HEK293 (cell line): ENCODE measurements at regions not wholly inside any gene's neighbourhood (a gene's known extent, or its start where the extent isn't known, plus 50 kb on each side); places are given as distances from the start of the nearest gene placed in this dataset.

ENCODE experiments used
- ATF2 ChIP-seq: fragments of 450-650 bp; formaldehyde crosslinking; IDR thresholded peaks from 2 replicates; pipeline ENCODE4 v1.5.1; 2016; ENCODE audit warnings: missing biosample characterization, missing genetic modification characterization, low read depth
- CTCF ChIP-seq: fragments of 450-650 bp; formaldehyde crosslinking; IDR thresholded peaks from 2 replicates; pipeline ENCODE4 v1.5.1; 2016; ENCODE audit warnings: missing biosample characterization, missing genetic modification characterization
- ELK4 ChIP-seq: IDR thresholded peaks from 2 replicates; pipeline ENCODE4 v1.6.1; 2011; ENCODE audit warnings: mild to moderate bottlenecking, low read depth, low read length, borderline replicate concordance
- MZF1 ChIP-seq: fragments of 450-650 bp; formaldehyde crosslinking; IDR thresholded peaks from 2 replicates; pipeline ENCODE4 v1.5.1; 2017; ENCODE audit warnings: missing biosample characterization, missing genetic modification characterization, borderline replicate concordance
- PRDM1 ChIP-seq: fragments of 450-650 bp; formaldehyde crosslinking; IDR thresholded peaks from 2 replicates; pipeline ENCODE4; 2016; ENCODE audit warnings: missing biosample characterization, missing genetic modification characterization
- REST ChIP-seq: fragments of 450-650 bp; formaldehyde crosslinking; IDR thresholded peaks from 2 replicates; pipeline ENCODE4 v1.5.1; 2016; ENCODE audit warnings: missing biosample characterization, missing genetic modification characterization
- SP3 ChIP-seq: fragments of 450-650 bp; formaldehyde crosslinking; IDR thresholded peaks from 2 replicates; pipeline ENCODE4 v1.5.1; 2016; ENCODE audit warnings: missing biosample characterization, missing genetic modification characterization
- SP7 ChIP-seq: fragments of 450-650 bp; formaldehyde crosslinking; IDR thresholded peaks from 2 replicates; pipeline ENCODE4 v1.5.1; 2016; ENCODE audit warnings: missing biosample characterization, missing genetic modification characterization
- ZNF211 ChIP-seq: fragments of 450-650 bp; formaldehyde crosslinking; IDR thresholded peaks from 2 replicates; pipeline ENCODE4 v1.5.1; 2016; ENCODE audit warnings: low read depth, missing biosample characterization, missing genetic modification characterization
- ZNF266 ChIP-seq: fragments of 450-650 bp; formaldehyde crosslinking; IDR thresholded peaks from 2 replicates; pipeline ENCODE4 v1.5.1; 2016; ENCODE audit warnings: missing biosample characterization, missing genetic modification characterization, low read depth
- ZNF274 ChIP-seq, 2 experiments: fragments of 200-500 bp in 1 of 2; fragments of 450-650 bp in 1 of 2; sonication (Bioruptor generic) in 1 of 2; formaldehyde crosslinking in 1 of 2; IDR thresholded peaks; 2 replicates each; pipeline versions ENCODE4 v1.5.1 to v1.6.1; 2014 to 2016; ENCODE audit warnings: borderline replicate concordance in 1 of 2, inconsistent platforms in 1 of 2, low read length in 1 of 2, missing biosample characterization in 1 of 2, missing genetic modification characterization in 1 of 2
- ZNF521 ChIP-seq: fragments of 450-650 bp; formaldehyde crosslinking; IDR thresholded peaks from 2 replicates; pipeline ENCODE4 v1.5.1; 2017; ENCODE audit warnings: missing biosample characterization, mild to moderate bottlenecking, missing genetic modification characterization
- ZNF529 ChIP-seq: fragments of 450-650 bp; formaldehyde crosslinking; IDR thresholded peaks from 2 replicates; pipeline ENCODE4 v1.5.1; 2017; ENCODE audit warnings: missing genetic modification characterization, missing biosample characterization; ENCODE audit not compliant: insufficient replicate concordance

GRCh38 chr6:151689499-151690201 is 117.8 kb upstream of the ESR1 start:
- TF ChIP-seq SP3 (tag by site-specific recombination) (no peak), ATF2 (no peak), ZNF274 (IDR thresholded peaks at IDR 0.05; ENCODE audit: low read length) (no peak), ZNF274 (tag by site-specific recombination; IDR thresholded peaks at IDR 0.05; ENCODE audit: borderline replicate concordance) (no peak), CTCF (tag by site-specific recombination) (no peak), ZNF521 (no peak), SP7 (tag by site-specific recombination) (no peak), REST (tag by site-specific recombination) (no peak), ZNF266 (no peak), MZF1 (tag by site-specific recombination) (no peak), PRDM1 (tag by site-specific recombination) (no peak), ZNF211 (tag by site-specific recombination) (no peak), ZNF529 (tag by site-specific recombination) (no peak), ELK4 (no peak)
